Retinal pigment epithelial cell (primary cell): ENCODE measurements at regions not wholly inside any gene's neighbourhood (a gene's known extent, or its start where the extent isn't known, plus 50 kb on each side); places are given as distances from the start of the nearest gene placed in this dataset.

Experiments used
- DNase-seq: peaks from one replicate; pipeline ENCODE4 v3.0.0-alpha.2; 2010; ENCODE audit warnings: low read depth
- H3K4me3 ChIP-seq: 2 replicates; pipeline ENCODE4 v1.5.1; 2011; ENCODE audit warnings: mild to moderate bottlenecking, low read length, control low read depth, moderate library complexity
- TF ChIP-seq, protein P1 (sequence below): conservative IDR thresholded peaks from 2 replicates; pipeline ENCODE4 v1.5.1; 2011; ENCODE audit warnings: low read depth, low read length, control low read depth, inconsistent platforms

GRCh38 chrX:43469391-43470054, 186.6 kb upstream of the MAOA start:
- DNase-seq = no peak
- no peak overlapping the region for H3K4me3 ChIP-seq
- TF ChIP-seq, protein P1, sequence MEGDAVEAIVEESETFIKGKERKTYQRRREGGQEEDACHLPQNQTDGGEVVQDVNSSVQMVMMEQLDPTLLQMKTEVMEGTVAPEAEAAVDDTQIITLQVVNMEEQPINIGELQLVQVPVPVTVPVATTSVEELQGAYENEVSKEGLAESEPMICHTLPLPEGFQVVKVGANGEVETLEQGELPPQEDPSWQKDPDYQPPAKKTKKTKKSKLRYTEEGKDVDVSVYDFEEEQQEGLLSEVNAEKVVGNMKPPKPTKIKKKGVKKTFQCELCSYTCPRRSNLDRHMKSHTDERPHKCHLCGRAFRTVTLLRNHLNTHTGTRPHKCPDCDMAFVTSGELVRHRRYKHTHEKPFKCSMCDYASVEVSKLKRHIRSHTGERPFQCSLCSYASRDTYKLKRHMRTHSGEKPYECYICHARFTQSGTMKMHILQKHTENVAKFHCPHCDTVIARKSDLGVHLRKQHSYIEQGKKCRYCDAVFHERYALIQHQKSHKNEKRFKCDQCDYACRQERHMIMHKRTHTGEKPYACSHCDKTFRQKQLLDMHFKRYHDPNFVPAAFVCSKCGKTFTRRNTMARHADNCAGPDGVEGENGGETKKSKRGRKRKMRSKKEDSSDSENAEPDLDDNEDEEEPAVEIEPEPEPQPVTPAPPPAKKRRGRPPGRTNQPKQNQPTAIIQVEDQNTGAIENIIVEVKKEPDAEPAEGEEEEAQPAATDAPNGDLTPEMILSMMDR = no peak

DNA sequence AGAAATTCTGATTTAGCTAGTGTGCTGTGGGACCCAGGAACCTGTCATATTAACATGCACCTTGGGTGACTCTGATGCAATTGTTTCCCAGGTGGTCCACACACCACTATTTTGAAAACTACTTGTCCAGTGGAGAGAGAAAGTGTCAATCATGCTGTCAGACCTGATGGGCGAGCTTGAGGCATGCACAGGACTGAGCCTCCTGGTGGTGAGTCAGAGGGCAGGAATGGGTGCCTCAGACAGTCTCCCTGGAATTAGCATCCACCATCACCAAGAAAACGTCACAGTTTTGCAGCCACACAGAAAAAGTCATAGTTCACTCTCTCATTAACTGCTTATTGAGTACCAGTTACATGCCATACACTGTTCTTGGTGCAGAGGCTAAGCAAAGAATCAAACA, 181.8 kb upstream of the MAOA start:
- TF ChIP-seq, protein P1 = no peak
- no peak for DNase-seq
- no peak overlapping the region for H3K4me3 ChIP-seq

GRCh38 chrX:43479070-43479469, 177.0 kb upstream of the MAOA start:
- TF ChIP-seq, protein P1 = no peak
- DNase-seq = no peak
- no peak overlapping the region for H3K4me3 ChIP-seq

GRCh38 chrX:43479850-43480249, 176.2 kb upstream of the MAOA start:
- no peak overlapping the region for H3K4me3 ChIP-seq
- no peak for DNase-seq
- TF ChIP-seq, protein P1 = no peak

- TF ChIP-seq, protein P1 = no peak
- no peak overlapping the region for H3K4me3 ChIP-seq
- DNase-seq = no peak
Measured at GRCh38 chrX:43481576-43481975, 174.5 kb upstream of the MAOA start.

DNA sequence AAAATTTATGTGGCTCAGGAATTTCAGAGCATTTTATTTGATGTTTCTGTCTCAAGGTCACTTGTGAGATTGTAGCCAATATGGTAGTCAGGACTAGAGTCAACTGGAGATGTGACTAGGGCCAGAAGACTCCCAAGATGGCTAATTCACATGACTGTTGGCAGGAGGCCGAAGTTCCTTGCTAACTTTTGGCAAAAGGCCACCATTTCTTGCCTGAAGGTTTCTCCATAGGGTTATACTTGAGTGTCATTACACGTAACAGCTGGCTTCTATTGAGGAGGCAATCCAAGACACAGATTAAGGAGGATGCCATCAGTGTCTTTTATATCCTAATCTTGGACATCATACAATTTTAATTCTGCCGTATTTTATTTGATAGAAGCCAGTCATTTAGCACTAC, 162.3 kb upstream of the MAOA start:
- TF ChIP-seq, protein P1 = no peak
- no peak overlapping the region for H3K4me3 ChIP-seq
- DNase-seq = no peak

GRCh38 chrX:43500246-43500645, 155.9 kb upstream of the MAOA start:
- no peak overlapping the region for H3K4me3 ChIP-seq
- no peak for DNase-seq
- TF ChIP-seq, protein P1 = no peak
